Activated CD8-positive, alpha-beta T cell treated with anti-CD3 and anti-CD28 coated beads for 36 hours (primary cell): ENCODE measurements at regions not wholly inside any gene's neighbourhood (a gene's known extent, or its start where the extent isn't known, plus 50 kb on each side); places are given as distances from the start of the nearest gene placed in this dataset.

Source experiments
- ATAC-seq: fragments of 200-7000 bp; cut with Tn5 transposase; one replicate; pipeline ENCODE4 v1.10.0; 2021; ENCODE audit warnings: mild to moderate bottlenecking, moderate library complexity
- CTCF ChIA-PET: fragments of 350-600 bp; sonication (Branson Sonifier 250); formaldehyde crosslinking; loops from one replicate; lab custom pipeline; 2021; ENCODE audit warnings: antibody characterized with exemption; lab: Charles Lee
- POLR2A ChIA-PET: fragments of 350-600 bp; sonication (Branson Sonifier 250); formaldehyde crosslinking; loops from one replicate; lab custom pipeline; 2021; ENCODE audit warnings: antibody characterized with exemption; lab: Charles Lee
- DNase-seq: peaks from one replicate; pipeline ENCODE4 v3.0.0-alpha.2; 2020
- H3K27ac Mint-ChIP-seq: one replicate; pipeline ENCODE4 v1.8.0; 2021; ENCODE audit warnings: mild to moderate bottlenecking, mixed read lengths
- H3K27me3 Mint-ChIP-seq: one replicate; pipeline ENCODE4 v1.8.0; 2021; ENCODE audit warnings: mixed read lengths
- H3K36me3 Mint-ChIP-seq: one replicate; pipeline ENCODE4 v1.8.0; 2021; ENCODE audit warnings: low read depth, mixed read lengths
- H3K4me1 Mint-ChIP-seq: one replicate; pipeline ENCODE4 v1.8.0; 2021; ENCODE audit warnings: low read depth, mixed read lengths
- H3K4me3 Mint-ChIP-seq: one replicate; pipeline ENCODE4 v1.8.0; 2021; ENCODE audit warnings: mild to moderate bottlenecking, moderate library complexity, mixed read lengths
- H3K9me3 Mint-ChIP-seq: one replicate; pipeline ENCODE4 v1.8.0; 2021; ENCODE audit warnings: mixed read lengths
- CTCF ChIP-seq: fragments of 200-600 bp; IDR thresholded peaks from one replicate; pipeline ENCODE4 v1.8.0; 2022; ENCODE audit warnings: antibody characterized with exemption, mild to moderate bottlenecking
- intact Hi-C: fragments of 100-400 bp; cut with micrococcal nuclease; formaldehyde crosslinking; loops from one replicate; pipeline ENCODE4 v1.10.0; 2022

DNA sequence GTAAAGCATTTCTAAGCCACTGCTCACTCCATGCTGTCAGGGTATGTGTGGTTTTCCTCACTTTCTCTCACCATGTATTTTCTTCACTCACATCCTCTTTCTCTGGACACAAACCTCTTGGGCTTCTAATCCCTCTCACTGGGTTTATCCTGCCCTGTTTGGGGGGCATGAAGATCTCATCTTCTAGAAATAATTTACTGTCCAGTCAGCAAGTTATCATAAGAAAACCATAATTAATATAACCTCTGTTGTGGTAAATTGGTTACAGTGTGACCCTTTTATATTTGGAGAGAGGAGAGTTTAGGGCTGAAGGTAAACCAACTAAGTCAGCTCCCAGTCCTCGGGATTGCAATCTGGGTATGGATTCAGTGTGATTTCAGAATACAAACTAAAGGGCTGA lies 213.8 kb upstream of the PROX1 start:
- TF ChIP-seq CTCF: no peak
- POLR2A ChIA-PET: no interaction called here
- CTCF ChIA-PET: no interaction called here
- Mint-ChIP-seq H3K27ac (no peak overlapping the region), H3K9me3 (no peaks in the 10 kb centered on the region), H3K36me3 (no peaks in the 10 kb centered on the region), H3K27me3 (peaks cover under 1% of the 10 kb centered on the region), H3K4me3 (no peak overlapping the region), H3K4me1 (no peaks in the 10 kb centered on the region)
- intact Hi-C loops: no loop called here
- DNase-seq: no peak
- no peak for ATAC-seq

GRCh38 chr1:213776969-213777368 lies 210.8 kb upstream of the PROX1 start:
- Mint-ChIP-seq H3K4me3 (no peak overlapping the region), H3K27me3 (peaks cover 4% of the 10 kb centered on the region), H3K4me1 (no peaks in the 10 kb centered on the region), H3K36me3 (no peaks in the 10 kb centered on the region), H3K9me3 (no peaks in the 10 kb centered on the region), H3K27ac (no peak overlapping the region)
- ChIA-PET CTCF (no interaction called here), POLR2A (no interaction called here)
- intact Hi-C loops: no loop called here
- no peak for DNase-seq
- TF ChIP-seq CTCF: no peak
- no peak for ATAC-seq

GRCh38 chr1:213779228-213779627 lies 208.5 kb upstream of the PROX1 start:
- TF ChIP-seq CTCF: no peak
- peaks cover 4% of the 10 kb centered on the region for H3K27me3 Mint-ChIP-seq
- intact Hi-C loops: no loop called here
- H3K4me3 Mint-ChIP-seq: no peak overlapping the region
- H3K27ac Mint-ChIP-seq: no peak overlapping the region
- H3K36me3 Mint-ChIP-seq: no peaks in the 10 kb centered on the region
- H3K9me3 Mint-ChIP-seq: no peaks in the 10 kb centered on the region
- CTCF ChIA-PET: no interaction called here
- H3K4me1 Mint-ChIP-seq: peaks cover 2% of the 10 kb centered on the region
- POLR2A ChIA-PET: interaction anchor here (0.5 kb wide), 1 partner anchor 1411 kb away, joined by 3 read pairs; no protein-coding TSS in a partner anchor
- no peak for DNase-seq
- ATAC-seq: no peak

DNA sequence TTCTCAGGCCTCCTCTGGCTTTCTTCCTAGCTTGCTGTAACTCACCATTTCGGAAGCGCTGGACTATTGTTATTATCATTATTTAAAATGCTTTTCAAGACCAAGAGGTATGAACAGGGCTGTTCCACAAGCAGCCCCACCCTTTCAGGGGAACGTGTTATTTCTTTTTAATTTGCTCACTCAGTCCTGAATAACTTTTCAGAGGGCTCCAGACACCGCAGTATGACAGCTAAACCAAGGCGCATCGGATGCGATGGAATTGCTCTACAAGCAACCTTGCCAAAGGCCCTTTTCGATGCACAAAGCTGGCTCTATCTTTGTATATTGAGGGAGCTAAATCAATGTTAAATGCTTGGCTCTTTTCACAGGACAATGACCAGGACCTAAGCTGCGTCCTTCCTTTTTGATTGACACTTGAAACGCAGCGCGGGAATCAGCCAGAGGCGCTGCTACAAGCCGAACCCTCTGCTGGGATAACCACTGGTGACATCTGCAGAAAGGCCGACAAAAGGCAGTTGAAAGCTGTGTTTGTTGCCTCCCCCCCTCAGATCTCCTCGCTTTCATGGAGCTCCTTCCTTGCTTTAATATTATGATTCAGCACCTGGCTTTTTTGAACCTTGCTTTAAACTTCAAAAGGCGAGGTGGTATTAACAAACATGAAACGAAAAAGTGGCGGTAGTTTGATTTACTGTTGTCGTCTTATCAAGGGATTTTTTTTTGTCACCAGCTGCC lies 204.7 kb upstream of the PROX1 start:
- Mint-ChIP-seq H3K9me3 (no peaks in the 10 kb centered on the region), H3K27me3 (peaks cover 4% of the 10 kb centered on the region), H3K4me1 (peaks cover 2% of the 10 kb centered on the region), H3K27ac (no peak overlapping the region), H3K36me3 (no peaks in the 10 kb centered on the region), H3K4me3 (no peak overlapping the region)
- no peak for ATAC-seq
- intact Hi-C loops: no loop called here
- ChIA-PET POLR2A (no interaction called here), CTCF (interaction anchor here (0.7 kb wide), 1 partner anchor 355 kb away, joined by 3 read pairs; no protein-coding TSS in a partner anchor)
- TF ChIP-seq CTCF: no peak
- no peak for DNase-seq

DNA sequence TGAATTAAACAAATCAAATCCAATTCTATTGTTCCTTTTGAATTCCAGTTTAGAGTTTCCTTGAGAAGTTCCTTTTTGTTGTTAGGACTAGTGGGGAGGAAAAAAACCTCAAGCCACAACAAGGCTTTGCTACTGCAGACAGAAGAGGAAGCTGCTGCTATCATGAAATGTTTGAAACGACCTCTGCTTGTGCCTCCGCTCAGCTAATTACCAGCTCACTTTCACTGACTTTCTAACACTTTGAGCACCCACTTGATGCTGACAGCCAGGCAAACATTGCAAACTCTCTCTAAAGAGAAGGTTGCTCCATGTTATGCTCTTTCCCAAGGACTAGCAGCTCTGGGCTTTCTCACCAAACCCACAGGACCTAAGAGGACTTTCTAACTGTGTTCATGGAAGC lies 203.9 kb upstream of the PROX1 start:
- no peak overlapping the region for H3K4me3 Mint-ChIP-seq
- no peaks in the 10 kb centered on the region for H3K36me3 Mint-ChIP-seq
- peaks cover 4% of the 10 kb centered on the region for H3K27me3 Mint-ChIP-seq
- H3K4me1 Mint-ChIP-seq: peaks cover 2% of the 10 kb centered on the region
- no peak for ATAC-seq
- TF ChIP-seq CTCF: no peak
- intact Hi-C loops: no loop called here
- H3K9me3 Mint-ChIP-seq: no peaks in the 10 kb centered on the region
- no peak overlapping the region for H3K27ac Mint-ChIP-seq
- no peak for DNase-seq
- POLR2A ChIA-PET: no interaction called here
- CTCF ChIA-PET: no interaction called here
